T-helper 17 cell (primary cell): ENCODE measurements at regions not wholly inside any gene's neighbourhood (a gene's known extent, or its start where the extent isn't known, plus 50 kb on each side); places are given as distances from the start of the nearest gene placed in this dataset.
A peak's percentile ranks its signal among the peaks of the same experiment; 100 is the strongest.

ENCODE experiments used
- ATAC-seq: fragments of 150-1000 bp; cut with Tn5 transposase; 2 replicates; pipeline ENCODE4 v1.10.0; 2021; ENCODE audit warnings: mild to moderate bottlenecking, moderate library complexity
- DNase-seq, 3 donors: peaks; one replicate each; pipeline versions ENCODE4 v3.0.0 to v3.0.0-alpha.2; 2020 to 2021
- H3K9me3 ChIP-seq: one replicate; pipeline ENCODE4 v1.7.0; 2013; ENCODE audit warnings: low read length, mild to moderate bottlenecking; ENCODE audit not compliant: control insufficient read depth, poor library complexity, severe bottlenecking
- H3K27ac Mint-ChIP-seq: one replicate; pipeline ENCODE4 v1.8.0; 2022; ENCODE audit warnings: mild to moderate bottlenecking, moderate library complexity, mixed read lengths
- H3K27me3 Mint-ChIP-seq: one replicate; pipeline ENCODE4 v1.8.0; 2022; ENCODE audit warnings: mixed read lengths
- H3K36me3 Mint-ChIP-seq: one replicate; pipeline ENCODE4 v1.8.0; 2022; ENCODE audit warnings: low read depth, mixed read lengths
- H3K4me1 Mint-ChIP-seq: one replicate; pipeline ENCODE4 v1.8.0; 2022; ENCODE audit warnings: mild to moderate bottlenecking, mixed read lengths
- H3K4me3 Mint-ChIP-seq: one replicate; pipeline ENCODE4 v1.8.0; 2022; ENCODE audit warnings: mild to moderate bottlenecking, moderate library complexity, mixed read lengths

- Mint-ChIP-seq H3K27ac (no peak overlapping the region), H3K4me3 (no peak overlapping the region), H3K27me3 (no peaks in the 10 kb centered on the region), H3K4me1 (peaks cover 29% of the 10 kb centered on the region), H3K36me3 (no peaks in the 10 kb centered on the region)
- ATAC-seq = no peak
- no peak for DNase-seq
- H3K9me3 ChIP-seq = no peaks in the 10 kb centered on the region
Observed at GRCh38 chr4:108535757-108536156, 84.6 kb upstream of the RPL34 start.

GRCh38 chr4:108533876-108534275 lies 86.5 kb upstream of the RPL34 start:
- no peak overlapping the region for H3K27ac Mint-ChIP-seq

GRCh38 chr4:108533245-108533844 lies 87.0 kb upstream of the RPL34 start:
- no peak overlapping the region for H3K27ac Mint-ChIP-seq
- peaks cover 33% of the 10 kb centered on the region for H3K4me1 Mint-ChIP-seq
- H3K9me3 ChIP-seq = no peaks in the 10 kb centered on the region
- DNase-seq (no peak), ATAC-seq (no peak)
- H3K36me3 Mint-ChIP-seq = no peaks in the 10 kb centered on the region
- no peaks in the 10 kb centered on the region for H3K27me3 Mint-ChIP-seq
- no peak overlapping the region for H3K4me3 Mint-ChIP-seq

More at GRCh38 chr4:108533876-108534275, 86.5 kb upstream of the RPL34 start:
- no peaks in the 10 kb centered on the region for H3K9me3 ChIP-seq
- ATAC-seq (no peak), DNase-seq (no peak)
- Mint-ChIP-seq H3K4me3 (no peak overlapping the region), H3K27me3 (no peaks in the 10 kb centered on the region), H3K4me1 (peaks cover 30% of the 10 kb centered on the region), H3K36me3 (no peaks in the 10 kb centered on the region)

GRCh38 chr4:108532738-108533137 lies 87.6 kb upstream of the RPL34 start:
- ATAC-seq (no peak), DNase-seq (no peak)
- H3K4me3 Mint-ChIP-seq = no peak overlapping the region
- no peaks in the 10 kb centered on the region for H3K27me3 Mint-ChIP-seq
- H3K4me1 Mint-ChIP-seq = peaks cover 38% of the 10 kb centered on the region
- no peaks in the 10 kb centered on the region for H3K36me3 Mint-ChIP-seq
- H3K27ac Mint-ChIP-seq = no peak overlapping the region
- no peaks in the 10 kb centered on the region for H3K9me3 ChIP-seq

GRCh38 chr4:108532187-108532586 lies 88.2 kb upstream of the RPL34 start:
- H3K27ac Mint-ChIP-seq = peak overlapping the region; percentile 46
- H3K4me1 Mint-ChIP-seq = peaks cover 41% of the 10 kb centered on the region
- ATAC-seq (no peak), DNase-seq (no peak)
- H3K27me3 Mint-ChIP-seq = no peaks in the 10 kb centered on the region
- no peaks in the 10 kb centered on the region for H3K9me3 ChIP-seq
- no peaks in the 10 kb centered on the region for H3K36me3 Mint-ChIP-seq
- H3K4me3 Mint-ChIP-seq = no peak overlapping the region

GRCh38 chr4:108531461-108531860 lies 88.9 kb upstream of the RPL34 start:
- ATAC-seq (no peak), DNase-seq (no peak)
- Mint-ChIP-seq H3K4me1 (peaks cover 43% of the 10 kb centered on the region), H3K27ac (peak overlapping the region; percentile 46), H3K36me3 (no peaks in the 10 kb centered on the region), H3K27me3 (no peaks in the 10 kb centered on the region), H3K4me3 (no peak overlapping the region)
- no peaks in the 10 kb centered on the region for H3K9me3 ChIP-seq

- no peaks in the 10 kb centered on the region for H3K36me3 Mint-ChIP-seq
- peaks cover 37% of the 10 kb centered on the region for H3K4me1 Mint-ChIP-seq
- H3K9me3 ChIP-seq = no peaks in the 10 kb centered on the region
- DNase-seq = no peak
- no peaks in the 10 kb centered on the region for H3K27me3 Mint-ChIP-seq
- ATAC-seq = no peak
- H3K4me3 Mint-ChIP-seq = no peak overlapping the region
- H3K27ac Mint-ChIP-seq = no peak overlapping the region
Observed at GRCh38 chr4:108529984-108530905, 90.1 kb upstream of the RPL34 start.

- H3K4me3 Mint-ChIP-seq = no peak overlapping the region
- peaks cover 34% of the 10 kb centered on the region for H3K4me1 Mint-ChIP-seq
- no peak for ATAC-seq
- no peaks in the 10 kb centered on the region for H3K27me3 Mint-ChIP-seq
- H3K9me3 ChIP-seq = no peaks in the 10 kb centered on the region
- no peak overlapping the region for H3K27ac Mint-ChIP-seq
- DNase-seq = no peak
- peaks cover 4% of the 10 kb centered on the region for H3K36me3 Mint-ChIP-seq
Observed at GRCh38 chr4:108529102-108529501, 91.3 kb upstream of the RPL34 start.

- Mint-ChIP-seq H3K4me3 (peak overlapping the region; percentile 52), H3K36me3 (peaks cover 4% of the 10 kb centered on the region), H3K27ac (peak overlapping the region; percentile 3), H3K27me3 (no peaks in the 10 kb centered on the region), H3K4me1 (peaks cover 26% of the 10 kb centered on the region)
- DNase-seq (no peak), ATAC-seq (peak; percentile 74)
- no peaks in the 10 kb centered on the region for H3K9me3 ChIP-seq
Observed at GRCh38 chr4:108527723-108528122, 92.7 kb upstream of the RPL34 start.

- no peak overlapping the region for H3K4me3 Mint-ChIP-seq
- H3K27ac Mint-ChIP-seq = no peak overlapping the region
- peaks cover 14% of the 10 kb centered on the region for H3K4me1 Mint-ChIP-seq
- H3K36me3 Mint-ChIP-seq = peaks cover 4% of the 10 kb centered on the region
- ATAC-seq (no peak), DNase-seq (no peak)
- no peaks in the 10 kb centered on the region for H3K27me3 Mint-ChIP-seq
- no peaks in the 10 kb centered on the region for H3K9me3 ChIP-seq
Observed at GRCh38 chr4:108520807-108521206, 99.6 kb upstream of the RPL34 start.

- peak overlapping the region; percentile 49 for H3K27ac Mint-ChIP-seq
- H3K9me3 ChIP-seq = no peaks in the 10 kb centered on the region
- peak overlapping the region; percentile 33 for H3K4me3 Mint-ChIP-seq
- H3K27me3 Mint-ChIP-seq = no peaks in the 10 kb centered on the region
- H3K4me1 Mint-ChIP-seq = peaks cover 14% of the 10 kb centered on the region
- ATAC-seq (no peak), DNase-seq (no peak)
- H3K36me3 Mint-ChIP-seq = peaks cover 2% of the 10 kb centered on the region
Observed at GRCh38 chr4:108519911-108520601, 100.3 kb upstream of the RPL34 start.

GRCh38 chr4:108519208-108519833 lies 101.1 kb upstream of the RPL34 start:
- Mint-ChIP-seq H3K27ac (peak overlapping the region; percentile 49), H3K4me1 (peaks cover 14% of the 10 kb centered on the region), H3K4me3 (peak overlapping the region; percentile 33), H3K27me3 (no peaks in the 10 kb centered on the region), H3K36me3 (no peaks in the 10 kb centered on the region)
- ATAC-seq = no peak
- DNase-seq = no peak
- no peaks in the 10 kb centered on the region for H3K9me3 ChIP-seq
